Aorta (tissue), 5 donors: ENCODE measurements at regions not wholly inside any gene's neighbourhood (a gene's known extent, or its start where the extent isn't known, plus 50 kb on each side); places are given as distances from the start of the nearest gene placed in this dataset.

ENCODE experiments used
- ATAC-seq: fragments of 200-7000 bp; cut with Tn5 transposase; one replicate; pipeline ENCODE4 v1.9.1; 2022; ENCODE audit warnings: moderate library complexity; ENCODE audit not compliant: low FRiP score
- DNase-seq, 2 donors: peaks; one replicate each; pipeline ENCODE4 v3.0.0-alpha.2; 2020
- H3K27ac ChIP-seq, 2 donors: one replicate each; pipeline ENCODE4 v1.5.1; 2013; ENCODE audit warnings: low read length in 2 of 2, mild to moderate bottlenecking in 2 of 2, moderate library complexity in 2 of 2, control low read depth in 1 of 2, inconsistent platforms in 1 of 2, low read depth in 1 of 2
- H3K27me3 ChIP-seq, 2 donors: one replicate each; pipeline ENCODE4 v1.6.1; 2013; ENCODE audit warnings: control low read depth in 1 of 2, low read length in 1 of 2, mild to moderate bottlenecking in 1 of 2, moderate library complexity in 1 of 2; ENCODE audit not compliant: insufficient read depth in 2 of 2, control insufficient read depth in 1 of 2
- H3K36me3 ChIP-seq, 2 donors: one replicate each; pipeline ENCODE4 v1.6.1; 2013; ENCODE audit warnings: control low read depth in 1 of 2, low read length in 1 of 2, mild to moderate bottlenecking in 1 of 2; ENCODE audit not compliant: insufficient read depth in 2 of 2, control insufficient read depth in 1 of 2
- H3K4me1 ChIP-seq, 2 donors: one replicate each; pipeline ENCODE4 v1.6.1; 2013; ENCODE audit warnings: low read length in 2 of 2, control low read depth in 1 of 2, mild to moderate bottlenecking in 1 of 2, moderate library complexity in 1 of 2; ENCODE audit not compliant: insufficient read depth in 2 of 2, control insufficient read depth in 1 of 2
- H3K4me3 ChIP-seq, 2 donors: one replicate each; pipeline ENCODE4 v1.5.1; 2013; ENCODE audit warnings: low read length in 2 of 2, control low read depth in 1 of 2, mild to moderate bottlenecking in 1 of 2
- H3K9me3 ChIP-seq: one replicate; pipeline ENCODE4 v1.6.1; 2013; ENCODE audit warnings: mild to moderate bottlenecking, low read length; ENCODE audit not compliant: control insufficient read depth
- WGBS, 2 donors: extraction: QIAGEN DNeasy Blood & Tissue Kit; methylation state at CpG; one replicate each; pipeline ENCODE4 v1.1.7; 2013; 5-methylcytosine and 5-hydroxymethylcytosine counted together
- intact Hi-C, 2 donors: fragments of 100-400 bp; cut with DNase I; formaldehyde crosslinking; loops; one replicate each; pipeline versions ENCODE4 v1.14.2 to v1.15.0; 2022
- donor health status: healthy with polysubstance abuse.
- donor health status: Bipolar disorder and iron deficiency.
- donor health status: DM: no; HTN: no; CAD: no.
- donor health status: DM: no; HTN: no; CAD: no.
- donor health status: DM: yes; HTN: yes; CAD: no.

- Histone ChIP-seq H3K36me3 (no peaks in the 10 kb centered on the region), H3K9me3 (no peaks in the 10 kb centered on the region), H3K4me1 (no peaks in the 10 kb centered on the region), H3K27me3 (no peaks in the 10 kb centered on the region), H3K4me3 (no peak overlapping the region), H3K27ac (no peak overlapping the region)
- 38 to 53% methylated on average over 4 of the region's 4 CpGs for WGBS, 2 donors
- DNase-seq = no peak
- no peak for ATAC-seq
- intact Hi-C loops = no loop called here
Measured at GRCh38 chr2:83565626-83566025, 893.5 kb downstream of the SUCLG1 start.

GRCh38 chr2:83565181-83565580 lies 893.9 kb downstream of the SUCLG1 start:
- H3K27ac ChIP-seq = no peak overlapping the region
- H3K27me3 ChIP-seq = no peaks in the 10 kb centered on the region
- no peak for DNase-seq
- no peak overlapping the region for H3K4me3 ChIP-seq
- H3K36me3 ChIP-seq = no peaks in the 10 kb centered on the region
- H3K9me3 ChIP-seq = no peaks in the 10 kb centered on the region
- intact Hi-C loops = no loop called here
- 11 to 29% methylated on average over 4 of the region's 4 CpGs for WGBS, 2 donors
- no peak for ATAC-seq
- no peaks in the 10 kb centered on the region for H3K4me1 ChIP-seq

- intact Hi-C loops = no loop called here
- no peaks in the 10 kb centered on the region for H3K36me3 ChIP-seq
- H3K9me3 ChIP-seq = no peaks in the 10 kb centered on the region
- no peak for DNase-seq
- ATAC-seq = no peak
- no peaks in the 10 kb centered on the region for H3K4me1 ChIP-seq
- no peaks in the 10 kb centered on the region for H3K27me3 ChIP-seq
- 50 to 55% methylated on average over 3 of the region's 3 CpGs for WGBS, 2 donors
- no peak overlapping the region for H3K4me3 ChIP-seq
- no peak overlapping the region for H3K27ac ChIP-seq
Measured at GRCh38 chr2:83561592-83561991, 897.5 kb downstream of the SUCLG1 start.

DNA sequence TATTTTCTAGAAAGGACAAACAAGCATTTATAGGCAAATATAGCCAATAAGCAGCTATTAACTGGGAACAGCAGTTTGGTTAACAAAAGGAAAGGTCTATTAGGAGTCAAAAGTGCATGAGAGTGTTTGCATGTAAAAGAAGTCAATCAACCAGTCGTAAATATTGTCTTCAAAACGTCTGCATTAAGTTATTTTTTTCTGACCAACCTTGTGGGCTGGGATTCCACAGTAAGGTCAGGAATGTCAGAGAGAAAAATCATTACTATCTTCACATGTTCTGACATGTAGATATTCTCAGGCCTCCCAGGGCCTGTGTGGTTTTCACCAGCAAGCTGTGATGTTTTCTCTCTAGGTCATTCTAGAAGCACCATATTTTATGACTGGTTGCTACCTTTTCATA lies 922.5 kb downstream of the SUCLG1 start:
- no peak overlapping the region for H3K27ac ChIP-seq
- no peaks in the 10 kb centered on the region for H3K27me3 ChIP-seq
- H3K4me3 ChIP-seq = no peak overlapping the region
- no peaks in the 10 kb centered on the region for H3K36me3 ChIP-seq
- no peak for DNase-seq
- no peaks in the 10 kb centered on the region for H3K9me3 ChIP-seq
- H3K4me1 ChIP-seq = no peaks in the 10 kb centered on the region
- 23 to 27% methylated on average over 2 of the region's 2 CpGs for WGBS, 2 donors
- no peak for ATAC-seq
- intact Hi-C loops = no loop called here

GRCh38 chr2:83534416-83534815 lies 924.7 kb downstream of the SUCLG1 start:
- no peaks in the 10 kb centered on the region for H3K36me3 ChIP-seq
- no peaks in the 10 kb centered on the region for H3K9me3 ChIP-seq
- ATAC-seq (no peak), DNase-seq (no peak)
- no peaks in the 10 kb centered on the region for H3K27me3 ChIP-seq
- no peak overlapping the region for H3K4me3 ChIP-seq
- H3K4me1 ChIP-seq = no peaks in the 10 kb centered on the region
- WGBS, 2 donors = 86% methylated on average over 2 of the region's 2 CpGs
- H3K27ac ChIP-seq = no peak overlapping the region
- intact Hi-C loops = no loop called here

- no peak overlapping the region for H3K27ac ChIP-seq
- no peaks in the 10 kb centered on the region for H3K4me1 ChIP-seq
- no peak for ATAC-seq
- no peak for DNase-seq
- no peaks in the 10 kb centered on the region for H3K9me3 ChIP-seq
- no peak overlapping the region for H3K4me3 ChIP-seq
- no peaks in the 10 kb centered on the region for H3K27me3 ChIP-seq
- no peaks in the 10 kb centered on the region for H3K36me3 ChIP-seq
- intact Hi-C loops = no loop called here
- WGBS, 2 donors = 60 to 78% methylated on average over 5 of the region's 5 CpGs
Measured at GRCh38 chr2:83531206-83531826, 927.8 kb downstream of the SUCLG1 start.

GRCh38 chr2:83528767-83529166 lies 930.3 kb downstream of the SUCLG1 start:
- ATAC-seq = no peak
- WGBS, 2 donors = 48 to 68% methylated on average over 1 of the region's 1 CpG
- Histone ChIP-seq H3K9me3 (no peaks in the 10 kb centered on the region), H3K4me1 (no peaks in the 10 kb centered on the region), H3K36me3 (no peaks in the 10 kb centered on the region), H3K27ac (no peak overlapping the region), H3K27me3 (no peaks in the 10 kb centered on the region), H3K4me3 (no peak overlapping the region)
- intact Hi-C loops = no loop called here
- no peak for DNase-seq

GRCh38 chr2:83522891-83523493 lies 936.1 kb downstream of the SUCLG1 start:
- H3K27me3 ChIP-seq = no peaks in the 10 kb centered on the region
- no peaks in the 10 kb centered on the region for H3K36me3 ChIP-seq
- no peak overlapping the region for H3K4me3 ChIP-seq
- 90 to 92% methylated on average over 4 of the region's 4 CpGs for WGBS, 2 donors
- H3K9me3 ChIP-seq = no peaks in the 10 kb centered on the region
- H3K4me1 ChIP-seq = no peaks in the 10 kb centered on the region
- no peak for ATAC-seq
- intact Hi-C loops = no loop called here
- no peak for DNase-seq
- H3K27ac ChIP-seq = no peak overlapping the region

GRCh38 chr2:83517727-83518368 lies 941.2 kb downstream of the SUCLG1 start:
- Histone ChIP-seq H3K9me3 (no peaks in the 10 kb centered on the region), H3K4me1 (no peaks in the 10 kb centered on the region), H3K36me3 (no peaks in the 10 kb centered on the region), H3K27me3 (no peaks in the 10 kb centered on the region), H3K27ac (no peak overlapping the region), H3K4me3 (no peak overlapping the region)
- intact Hi-C loops = no loop called here
- DNase-seq = no peak
- 95 to 96% methylated on average over 29 to 42 of the region's 42 CpGs for WGBS, 2 donors
- no peak for ATAC-seq
